GM12878 (cell line): ENCODE measurements at regions not wholly inside any gene's neighbourhood (a gene's known extent, or its start where the extent isn't known, plus 50 kb on each side); places are given as distances from the start of the nearest gene placed in this dataset.

ENCODE experiments used
- CBX3 ChIP-seq: fragments of 200-600 bp; sonication (generic); IDR thresholded peaks from 2 replicates; pipeline ENCODE4 v1.6.1; 2016; ENCODE audit warnings: low read depth, borderline replicate concordance
- CREM ChIP-seq: IDR thresholded peaks from 2 replicates; pipeline ENCODE4 v1.6.1; 2014; ENCODE audit warnings: antibody characterized with exemption, low read depth
- DPF2 ChIP-seq: fragments of 450-650 bp; IDR thresholded peaks from 2 replicates; pipeline ENCODE4 v1.6.1; 2017; ENCODE audit warnings: mild to moderate bottlenecking
- FOS ChIP-seq: IDR thresholded peaks from 3 replicates; pipeline ENCODE4 v1.6.1; 2011; ENCODE audit warnings: borderline replicate concordance; ENCODE audit not compliant: insufficient read length; ENCODE audit errors: extremely low read depth
- FOXK2 ChIP-seq: fragments of 450-650 bp; IDR thresholded peaks from 2 replicates; pipeline ENCODE4 v1.6.1; 2017; ENCODE audit warnings: mild to moderate bottlenecking, moderate library complexity
- HDAC6 ChIP-seq: fragments of 200-600 bp; sonication (generic); IDR thresholded peaks from one replicate; pipeline ENCODE4 v1.8.0; 2017; ENCODE audit warnings: antibody characterized with exemption; ENCODE audit not compliant: unreplicated experiment
- MTA3 ChIP-seq: IDR thresholded peaks from 2 replicates; pipeline ENCODE4 v1.6.1; 2012; ENCODE audit warnings: low read length, inconsistent platforms, borderline replicate concordance
- MYC ChIP-seq: IDR thresholded peaks from 2 replicates; pipeline ENCODE4 v1.6.1; 2011; ENCODE audit warnings: mild to moderate bottlenecking, low read length, moderate library complexity, inconsistent platforms; ENCODE audit not compliant: insufficient read depth, insufficient replicate concordance, insufficient read length, severe bottlenecking
- NBN ChIP-seq: fragments of 450-650 bp; IDR thresholded peaks from 2 replicates; pipeline ENCODE4 v1.6.1; 2016
- NFYB ChIP-seq: IDR thresholded peaks from 2 replicates; pipeline ENCODE4 v1.6.1; 2011; ENCODE audit warnings: low read depth, mild to moderate bottlenecking, low read length, improper control_type of control experiment, moderate library complexity; ENCODE audit not compliant: insufficient read depth
- NR2C1 ChIP-seq: fragments of 450-650 bp; IDR thresholded peaks from 2 replicates; pipeline ENCODE4 v1.6.1; 2017; ENCODE audit warnings: antibody characterized with exemption, mild to moderate bottlenecking, moderate library complexity
- NR2F1 ChIP-seq: fragments of 450-650 bp; conservative IDR thresholded peaks from 2 replicates; pipeline ENCODE4 v1.6.1; 2017; ENCODE audit warnings: mild to moderate bottlenecking
- PAX5 ChIP-seq: IDR thresholded peaks from 2 replicates; pipeline ENCODE4 v1.6.1; 2011; ENCODE audit warnings: low read depth, low read length, borderline replicate concordance
- PAX8 ChIP-seq: fragments of 450-650 bp; IDR thresholded peaks from 2 replicates; pipeline ENCODE4 v1.6.1; 2017; ENCODE audit warnings: mild to moderate bottlenecking, moderate library complexity
- RB1 ChIP-seq: fragments of 450-650 bp; formaldehyde crosslinking; IDR thresholded peaks from 2 replicates; pipeline ENCODE4 v1.6.1; 2017; ENCODE audit warnings: mild to moderate bottlenecking, borderline replicate concordance
- SREBF1 ChIP-seq: IDR thresholded peaks from 2 replicates; pipeline ENCODE4 v1.6.1; 2012; ENCODE audit warnings: mild to moderate bottlenecking, low read length
- TF ChIP-seq, protein P1 (sequence below): IDR thresholded peaks from 2 replicates; pipeline ENCODE4 v1.6.1; 2011; ENCODE audit warnings: low read depth, low read length, improper control_type of control experiment, borderline replicate concordance
- TF ChIP-seq, protein P2 (sequence below): fragments of 450-650 bp; IDR thresholded peaks from 2 replicates; pipeline ENCODE4 v1.6.1; 2017; ENCODE audit warnings: mild to moderate bottlenecking
- TF ChIP-seq, protein P3 (sequence below): IDR thresholded peaks from 2 replicates; pipeline ENCODE4 v1.6.1; 2012; ENCODE audit warnings: low read depth, low read length, improper control_type of control experiment
- TF ChIP-seq, protein P4 (sequence below): fragments of 450-650 bp; IDR thresholded peaks from 2 replicates; pipeline ENCODE4 v1.6.1; 2018; ENCODE audit warnings: mild to moderate bottlenecking, low read depth, moderate library complexity; ENCODE audit not compliant: partially characterized antibody
- TF ChIP-seq, protein P5 (sequence below): fragments of 450-650 bp; IDR thresholded peaks from 2 replicates; pipeline ENCODE4 v1.6.1; 2016; ENCODE audit warnings: mild to moderate bottlenecking, moderate library complexity, borderline replicate concordance

DNA sequence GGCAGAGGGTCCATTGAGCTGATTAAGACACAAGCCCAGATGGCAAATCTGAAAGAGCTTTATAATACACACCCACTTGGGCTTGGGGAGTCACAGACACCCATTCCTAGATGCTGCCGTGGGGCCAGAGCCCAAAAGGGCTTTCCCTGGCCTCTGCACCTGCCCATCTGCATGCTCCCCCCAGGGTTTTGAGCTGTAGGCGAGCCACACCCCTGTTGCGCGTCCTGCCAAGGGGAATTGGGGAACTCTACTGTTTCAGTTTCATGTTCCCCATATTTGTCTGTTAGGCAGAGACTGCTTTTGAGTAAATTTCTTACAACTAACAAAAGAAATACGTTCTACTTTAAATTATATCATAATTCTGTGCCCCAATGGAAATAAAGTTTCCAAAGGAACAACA is 52.9 kb upstream of the FNDC1 start (continued):
- TF ChIP-seq, protein P1, sequence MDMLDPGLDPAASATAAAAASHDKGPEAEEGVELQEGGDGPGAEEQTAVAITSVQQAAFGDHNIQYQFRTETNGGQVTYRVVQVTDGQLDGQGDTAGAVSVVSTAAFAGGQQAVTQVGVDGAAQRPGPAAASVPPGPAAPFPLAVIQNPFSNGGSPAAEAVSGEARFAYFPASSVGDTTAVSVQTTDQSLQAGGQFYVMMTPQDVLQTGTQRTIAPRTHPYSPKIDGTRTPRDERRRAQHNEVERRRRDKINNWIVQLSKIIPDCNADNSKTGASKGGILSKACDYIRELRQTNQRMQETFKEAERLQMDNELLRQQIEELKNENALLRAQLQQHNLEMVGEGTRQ: no peak
- peak; percentile 44; the same call in 1 of the 2 replicates for TF ChIP-seq DPF2
- TF ChIP-seq MTA3: peak; percentile 74; the same call in 1 of the 2 replicates
- no peak for TF ChIP-seq HDAC6
- no peak for TF ChIP-seq SREBF1
- no peak for TF ChIP-seq FOS
- TF ChIP-seq PAX5: peak; percentile 46; the same call in 1 of the 2 replicates
- TF ChIP-seq NBN: no peak
- no peak for TF ChIP-seq NR2C1
- 0 out of 2 replicates have a peak, but pooled peaks have one; percentile 18 for TF ChIP-seq RB1
- no peak for TF ChIP-seq NR2F1
- TF ChIP-seq, protein P2, sequence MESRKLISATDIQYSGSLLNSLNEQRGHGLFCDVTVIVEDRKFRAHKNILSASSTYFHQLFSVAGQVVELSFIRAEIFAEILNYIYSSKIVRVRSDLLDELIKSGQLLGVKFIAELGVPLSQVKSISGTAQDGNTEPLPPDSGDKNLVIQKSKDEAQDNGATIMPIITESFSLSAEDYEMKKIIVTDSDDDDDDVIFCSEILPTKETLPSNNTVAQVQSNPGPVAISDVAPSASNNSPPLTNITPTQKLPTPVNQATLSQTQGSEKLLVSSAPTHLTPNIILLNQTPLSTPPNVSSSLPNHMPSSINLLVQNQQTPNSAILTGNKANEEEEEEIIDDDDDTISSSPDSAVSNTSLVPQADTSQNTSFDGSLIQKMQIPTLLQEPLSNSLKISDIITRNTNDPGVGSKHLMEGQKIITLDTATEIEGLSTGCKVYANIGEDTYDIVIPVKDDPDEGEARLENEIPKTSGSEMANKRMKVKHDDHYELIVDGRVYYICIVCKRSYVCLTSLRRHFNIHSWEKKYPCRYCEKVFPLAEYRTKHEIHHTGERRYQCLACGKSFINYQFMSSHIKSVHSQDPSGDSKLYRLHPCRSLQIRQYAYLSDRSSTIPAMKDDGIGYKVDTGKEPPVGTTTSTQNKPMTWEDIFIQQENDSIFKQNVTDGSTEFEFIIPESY: no peak
- TF ChIP-seq, protein P3, sequence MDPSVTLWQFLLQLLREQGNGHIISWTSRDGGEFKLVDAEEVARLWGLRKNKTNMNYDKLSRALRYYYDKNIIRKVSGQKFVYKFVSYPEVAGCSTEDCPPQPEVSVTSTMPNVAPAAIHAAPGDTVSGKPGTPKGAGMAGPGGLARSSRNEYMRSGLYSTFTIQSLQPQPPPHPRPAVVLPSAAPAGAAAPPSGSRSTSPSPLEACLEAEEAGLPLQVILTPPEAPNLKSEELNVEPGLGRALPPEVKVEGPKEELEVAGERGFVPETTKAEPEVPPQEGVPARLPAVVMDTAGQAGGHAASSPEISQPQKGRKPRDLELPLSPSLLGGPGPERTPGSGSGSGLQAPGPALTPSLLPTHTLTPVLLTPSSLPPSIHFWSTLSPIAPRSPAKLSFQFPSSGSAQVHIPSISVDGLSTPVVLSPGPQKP: no peak
- TF ChIP-seq CREM: no peak
- TF ChIP-seq CBX3: no peak
- TF ChIP-seq, protein P4, sequence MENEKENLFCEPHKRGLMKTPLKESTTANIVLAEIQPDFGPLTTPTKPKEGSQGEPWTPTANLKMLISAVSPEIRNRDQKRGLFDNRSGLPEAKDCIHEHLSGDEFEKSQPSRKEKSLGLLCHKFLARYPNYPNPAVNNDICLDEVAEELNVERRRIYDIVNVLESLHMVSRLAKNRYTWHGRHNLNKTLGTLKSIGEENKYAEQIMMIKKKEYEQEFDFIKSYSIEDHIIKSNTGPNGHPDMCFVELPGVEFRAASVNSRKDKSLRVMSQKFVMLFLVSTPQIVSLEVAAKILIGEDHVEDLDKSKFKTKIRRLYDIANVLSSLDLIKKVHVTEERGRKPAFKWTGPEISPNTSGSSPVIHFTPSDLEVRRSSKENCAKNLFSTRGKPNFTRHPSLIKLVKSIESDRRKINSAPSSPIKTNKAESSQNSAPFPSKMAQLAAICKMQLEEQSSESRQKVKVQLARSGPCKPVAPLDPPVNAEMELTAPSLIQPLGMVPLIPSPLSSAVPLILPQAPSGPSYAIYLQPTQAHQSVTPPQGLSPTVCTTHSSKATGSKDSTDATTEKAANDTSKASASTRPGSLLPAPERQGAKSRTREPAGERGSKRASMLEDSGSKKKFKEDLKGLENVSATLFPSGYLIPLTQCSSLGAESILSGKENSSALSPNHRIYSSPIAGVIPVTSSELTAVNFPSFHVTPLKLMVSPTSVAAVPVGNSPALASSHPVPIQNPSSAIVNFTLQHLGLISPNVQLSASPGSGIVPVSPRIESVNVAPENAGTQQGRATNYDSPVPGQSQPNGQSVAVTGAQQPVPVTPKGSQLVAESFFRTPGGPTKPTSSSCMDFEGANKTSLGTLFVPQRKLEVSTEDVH: peak; percentile 24
- TF ChIP-seq PAX8: no peak
- no peak for TF ChIP-seq FOXK2
- TF ChIP-seq, protein P5, sequence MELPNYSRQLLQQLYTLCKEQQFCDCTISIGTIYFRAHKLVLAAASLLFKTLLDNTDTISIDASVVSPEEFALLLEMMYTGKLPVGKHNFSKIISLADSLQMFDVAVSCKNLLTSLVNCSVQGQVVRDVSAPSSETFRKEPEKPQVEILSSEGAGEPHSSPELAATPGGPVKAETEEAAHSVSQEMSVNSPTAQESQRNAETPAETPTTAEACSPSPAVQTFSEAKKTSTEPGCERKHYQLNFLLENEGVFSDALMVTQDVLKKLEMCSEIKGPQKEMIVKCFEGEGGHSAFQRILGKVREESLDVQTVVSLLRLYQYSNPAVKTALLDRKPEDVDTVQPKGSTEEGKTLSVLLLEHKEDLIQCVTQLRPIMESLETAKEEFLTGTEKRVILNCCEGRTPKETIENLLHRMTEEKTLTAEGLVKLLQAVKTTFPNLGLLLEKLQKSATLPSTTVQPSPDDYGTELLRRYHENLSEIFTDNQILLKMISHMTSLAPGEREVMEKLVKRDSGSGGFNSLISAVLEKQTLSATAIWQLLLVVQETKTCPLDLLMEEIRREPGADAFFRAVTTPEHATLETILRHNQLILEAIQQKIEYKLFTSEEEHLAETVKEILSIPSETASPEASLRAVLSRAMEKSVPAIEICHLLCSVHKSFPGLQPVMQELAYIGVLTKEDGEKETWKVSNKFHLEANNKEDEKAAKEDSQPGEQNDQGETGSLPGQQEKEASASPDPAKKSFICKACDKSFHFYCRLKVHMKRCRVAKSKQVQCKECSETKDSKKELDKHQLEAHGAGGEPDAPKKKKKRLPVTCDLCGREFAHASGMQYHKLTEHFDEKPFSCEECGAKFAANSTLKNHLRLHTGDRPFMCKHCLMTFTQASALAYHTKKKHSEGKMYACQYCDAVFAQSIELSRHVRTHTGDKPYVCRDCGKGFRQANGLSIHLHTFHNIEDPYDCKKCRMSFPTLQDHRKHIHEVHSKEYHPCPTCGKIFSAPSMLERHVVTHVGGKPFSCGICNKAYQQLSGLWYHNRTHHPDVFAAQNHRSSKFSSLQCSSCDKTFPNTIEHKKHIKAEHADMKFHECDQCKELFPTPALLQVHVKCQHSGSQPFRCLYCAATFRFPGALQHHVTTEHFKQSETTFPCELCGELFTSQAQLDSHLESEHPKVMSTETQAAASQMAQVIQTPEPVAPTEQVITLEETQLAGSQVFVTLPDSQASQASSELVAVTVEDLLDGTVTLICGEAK: peak; percentile 45; the same call in 1 of the 2 replicates
- TF ChIP-seq MYC: no peak
- no peak for TF ChIP-seq NFYB
